Vagina (tissue), 2 donors: ENCODE measurements at regions not wholly inside any gene's neighbourhood (a gene's known extent, or its start where the extent isn't known, plus 50 kb on each side); places are given as distances from the start of the nearest gene placed in this dataset.

Experiments used
- POLR2A ChIP-seq, 2 donors: fragments of 450-650 bp; IDR thresholded peaks; one replicate each; pipeline ENCODE4 v1.6.1; 2017; ENCODE audit warnings: antibody characterized with exemption in 2 of 2, mild to moderate bottlenecking in 2 of 2, moderate library complexity in 2 of 2
- POLR2AphosphoS5 ChIP-seq, 2 donors: sonication (generic); formaldehyde crosslinking; IDR thresholded peaks; one replicate each; pipeline ENCODE4 v1.9.0; 2017; ENCODE audit warnings: antibody characterized with exemption in 2 of 2, mild to moderate bottlenecking in 2 of 2, low read depth in 1 of 2; ENCODE audit not compliant: insufficient read depth in 1 of 2
- TF ChIP-seq, protein P1 (sequence below), 3 experiments: fragments of 450-650 bp in 2 of 3; fragments of 200-600 bp in 1 of 3; sonication (generic) in 1 of 3; IDR thresholded peaks; one replicate each; pipeline ENCODE4 v1.5.1; 2017 to 2019; ENCODE audit warnings: antibody characterized with exemption in 3 of 3, mild to moderate bottlenecking in 2 of 3, moderate library complexity in 2 of 3

DNA sequence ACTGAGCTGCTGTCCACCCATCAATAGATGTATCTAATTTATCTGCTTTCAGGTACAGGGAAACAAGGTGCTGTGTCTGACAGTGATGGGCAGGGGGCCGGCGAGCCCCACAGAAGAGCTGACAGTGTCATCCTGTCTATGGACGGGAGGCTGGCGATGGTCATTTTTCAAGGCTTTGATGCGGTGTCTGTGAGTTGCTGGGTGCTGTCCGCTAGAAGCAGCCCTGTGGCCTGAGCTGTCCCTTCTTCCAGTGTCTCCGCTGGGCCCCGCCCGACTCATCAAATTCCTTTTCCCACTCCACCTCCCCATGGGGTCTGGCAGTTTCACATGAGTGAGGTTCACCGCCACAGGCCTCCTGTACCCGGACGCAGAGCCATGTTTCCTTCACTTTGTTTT, 161.4 kb upstream of the PMEPA1 start:
- TF ChIP-seq, protein P1, sequence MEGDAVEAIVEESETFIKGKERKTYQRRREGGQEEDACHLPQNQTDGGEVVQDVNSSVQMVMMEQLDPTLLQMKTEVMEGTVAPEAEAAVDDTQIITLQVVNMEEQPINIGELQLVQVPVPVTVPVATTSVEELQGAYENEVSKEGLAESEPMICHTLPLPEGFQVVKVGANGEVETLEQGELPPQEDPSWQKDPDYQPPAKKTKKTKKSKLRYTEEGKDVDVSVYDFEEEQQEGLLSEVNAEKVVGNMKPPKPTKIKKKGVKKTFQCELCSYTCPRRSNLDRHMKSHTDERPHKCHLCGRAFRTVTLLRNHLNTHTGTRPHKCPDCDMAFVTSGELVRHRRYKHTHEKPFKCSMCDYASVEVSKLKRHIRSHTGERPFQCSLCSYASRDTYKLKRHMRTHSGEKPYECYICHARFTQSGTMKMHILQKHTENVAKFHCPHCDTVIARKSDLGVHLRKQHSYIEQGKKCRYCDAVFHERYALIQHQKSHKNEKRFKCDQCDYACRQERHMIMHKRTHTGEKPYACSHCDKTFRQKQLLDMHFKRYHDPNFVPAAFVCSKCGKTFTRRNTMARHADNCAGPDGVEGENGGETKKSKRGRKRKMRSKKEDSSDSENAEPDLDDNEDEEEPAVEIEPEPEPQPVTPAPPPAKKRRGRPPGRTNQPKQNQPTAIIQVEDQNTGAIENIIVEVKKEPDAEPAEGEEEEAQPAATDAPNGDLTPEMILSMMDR (IDR thresholded peaks at IDR 0.05) = no peak
- no peak for TF ChIP-seq POLR2A (IDR thresholded peaks at IDR 0.05)
- TF ChIP-seq POLR2AphosphoS5 (IDR thresholded peaks at IDR 0.05; ENCODE audit: insufficient read depth in 1 of 2, low read depth in 1 of 2) = no peak
